Smooth muscle cell (in vitro differentiated cells): ENCODE measurements at regions not wholly inside any gene's neighbourhood (a gene's known extent, or its start where the extent isn't known, plus 50 kb on each side); places are given as distances from the start of the nearest gene placed in this dataset.

ENCODE experiments used
- DNase-seq: peaks from one replicate; lab custom pipeline; 2025; ENCODE audit not compliant: unreplicated experiment; lab: John Stamatoyannopoulos, UW
- H2AFZ ChIP-seq: fragments of 200-600 bp; sonication (generic); 2 replicates; pipeline ENCODE4 v1.6.0; 2016; ENCODE audit warnings: antibody characterized with exemption, low read depth, mild to moderate bottlenecking
- H3F3A ChIP-seq: fragments of 200-600 bp; sonication (generic); 2 replicates; pipeline ENCODE4 v1.6.0; 2017; ENCODE audit warnings: antibody characterized with exemption, low read depth
- H3K27ac ChIP-seq: fragments of 200-600 bp; sonication (generic); 2 replicates; pipeline ENCODE4 v1.5.1; 2016; ENCODE audit warnings: low read depth, mild to moderate bottlenecking
- H3K27me3 ChIP-seq: fragments of 200-600 bp; sonication (generic); 2 replicates; pipeline ENCODE4 v1.6.1; 2016; ENCODE audit warnings: low read depth, mild to moderate bottlenecking
- H3K36me3 ChIP-seq: fragments of 200-600 bp; sonication (generic); 2 replicates; pipeline ENCODE4 v1.5.1; 2016; ENCODE audit warnings: low read depth
- H3K4me1 ChIP-seq: fragments of 200-600 bp; sonication (generic); 2 replicates; pipeline ENCODE4 v1.5.1; 2016; ENCODE audit warnings: low read depth
- H3K4me2 ChIP-seq: fragments of 200-600 bp; sonication (generic); 2 replicates; pipeline ENCODE4 v1.6.0; 2016; ENCODE audit warnings: mild to moderate bottlenecking
- H3K4me3 ChIP-seq: fragments of 200-600 bp; sonication (generic); 2 replicates; pipeline ENCODE4 v1.5.1; 2016; ENCODE audit warnings: mild to moderate bottlenecking
- H3K79me2 ChIP-seq: fragments of 200-600 bp; sonication (generic); 2 replicates; pipeline ENCODE4 v1.6.0; 2016; ENCODE audit warnings: low read depth, mild to moderate bottlenecking
- H3K9ac ChIP-seq: fragments of 200-600 bp; sonication (generic); 2 replicates; pipeline ENCODE4 v1.6.0; 2016; ENCODE audit warnings: low read depth
- H3K9me3 ChIP-seq: fragments of 200-600 bp; sonication (generic); replicated peaks from 2 replicates; pipeline ENCODE4 v1.5.1; 2016; ENCODE audit warnings: low read depth
- H4K20me1 ChIP-seq: fragments of 200-600 bp; sonication (generic); 2 replicates; pipeline ENCODE4 v1.6.0; 2016; ENCODE audit warnings: low read depth
- WGBS: methylation state at CpG from one replicate; pipeline ENCODE4 v1.1.7; 2016; ENCODE audit warnings: low lambda C conversion rate; 5-methylcytosine and 5-hydroxymethylcytosine counted together
- TF ChIP-seq, protein P1 (sequence below): fragments of 200-600 bp; sonication (generic); IDR thresholded peaks from 2 replicates; pipeline ENCODE4 v1.5.1; 2017; ENCODE audit warnings: borderline replicate concordance, mild to moderate bottlenecking, antibody characterized with exemption; ENCODE audit not compliant: insufficient read depth, poor library complexity, severe bottlenecking

GRCh38 chr10:78817804-78818203 lies 251.0 kb upstream of the ZMIZ1 start:
- TF ChIP-seq, protein P1, sequence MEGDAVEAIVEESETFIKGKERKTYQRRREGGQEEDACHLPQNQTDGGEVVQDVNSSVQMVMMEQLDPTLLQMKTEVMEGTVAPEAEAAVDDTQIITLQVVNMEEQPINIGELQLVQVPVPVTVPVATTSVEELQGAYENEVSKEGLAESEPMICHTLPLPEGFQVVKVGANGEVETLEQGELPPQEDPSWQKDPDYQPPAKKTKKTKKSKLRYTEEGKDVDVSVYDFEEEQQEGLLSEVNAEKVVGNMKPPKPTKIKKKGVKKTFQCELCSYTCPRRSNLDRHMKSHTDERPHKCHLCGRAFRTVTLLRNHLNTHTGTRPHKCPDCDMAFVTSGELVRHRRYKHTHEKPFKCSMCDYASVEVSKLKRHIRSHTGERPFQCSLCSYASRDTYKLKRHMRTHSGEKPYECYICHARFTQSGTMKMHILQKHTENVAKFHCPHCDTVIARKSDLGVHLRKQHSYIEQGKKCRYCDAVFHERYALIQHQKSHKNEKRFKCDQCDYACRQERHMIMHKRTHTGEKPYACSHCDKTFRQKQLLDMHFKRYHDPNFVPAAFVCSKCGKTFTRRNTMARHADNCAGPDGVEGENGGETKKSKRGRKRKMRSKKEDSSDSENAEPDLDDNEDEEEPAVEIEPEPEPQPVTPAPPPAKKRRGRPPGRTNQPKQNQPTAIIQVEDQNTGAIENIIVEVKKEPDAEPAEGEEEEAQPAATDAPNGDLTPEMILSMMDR = no peak
- peak overlapping the region; percentile 44 for H2AFZ ChIP-seq
- H3K27ac ChIP-seq = no peak overlapping the region
- H3K79me2 ChIP-seq = no peaks in the 10 kb centered on the region
- H3K4me2 ChIP-seq = no peak overlapping the region
- no peaks in the 10 kb centered on the region for H3K36me3 ChIP-seq
- 87% methylated on average over 3 of the region's 3 CpGs for WGBS
- peaks cover 4% of the 10 kb centered on the region for H3K4me1 ChIP-seq
- no peaks in the 10 kb centered on the region for H3K9me3 ChIP-seq
- no peaks in the 10 kb centered on the region for H4K20me1 ChIP-seq
- no peak for DNase-seq
- H3K4me3 ChIP-seq = no peak overlapping the region
- no peaks in the 10 kb centered on the region for H3K27me3 ChIP-seq
- no peak overlapping the region for H3K9ac ChIP-seq
- H3F3A ChIP-seq = no peaks in the 10 kb centered on the region

- H3K36me3 ChIP-seq = no peaks in the 10 kb centered on the region
- H4K20me1 ChIP-seq = no peaks in the 10 kb centered on the region
- H3K4me1 ChIP-seq = peaks cover 4% of the 10 kb centered on the region
- H3F3A ChIP-seq = no peaks in the 10 kb centered on the region
- no peak overlapping the region for H3K9ac ChIP-seq
- no peaks in the 10 kb centered on the region for H3K9me3 ChIP-seq
- no peak for DNase-seq
- H3K4me2 ChIP-seq = no peak overlapping the region
- no peak overlapping the region for H2AFZ ChIP-seq
- TF ChIP-seq, protein P1 = no peak
- H3K27me3 ChIP-seq = no peaks in the 10 kb centered on the region
- H3K4me3 ChIP-seq = no peak overlapping the region
- H3K79me2 ChIP-seq = no peaks in the 10 kb centered on the region
- WGBS = 95% methylated on average over 7 of the region's 7 CpGs
- H3K27ac ChIP-seq = no peak overlapping the region
Observed at GRCh38 chr10:78819361-78820006, 249.3 kb upstream of the ZMIZ1 start.

DNA sequence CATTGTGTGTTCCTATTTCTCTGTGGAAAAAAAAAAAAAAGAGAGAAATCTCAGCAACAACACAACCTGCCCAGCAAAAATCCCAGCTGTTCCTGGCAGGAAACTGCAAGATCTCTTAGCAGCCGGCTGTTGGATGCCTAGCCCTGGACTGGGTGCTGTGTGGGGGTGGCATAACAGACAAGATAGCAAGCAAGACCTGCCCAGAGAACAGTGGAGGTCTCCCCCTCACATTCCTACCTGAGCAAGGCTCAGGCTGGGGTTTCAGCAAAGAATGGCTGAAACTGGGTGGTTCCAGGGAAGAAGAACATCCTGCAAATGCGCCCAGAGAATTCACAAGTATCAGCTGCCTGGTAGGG lies 248.8 kb upstream of the ZMIZ1 start:
- Histone ChIP-seq H2AFZ (no peak overlapping the region), H3K9me3 (no peaks in the 10 kb centered on the region), H3K4me2 (no peak overlapping the region), H3K9ac (no peak overlapping the region), H4K20me1 (no peaks in the 10 kb centered on the region), H3K79me2 (no peaks in the 10 kb centered on the region), H3K4me1 (peaks cover 4% of the 10 kb centered on the region), H3K4me3 (no peak overlapping the region), H3K36me3 (no peaks in the 10 kb centered on the region), H3F3A (no peaks in the 10 kb centered on the region), H3K27ac (no peak overlapping the region), H3K27me3 (no peaks in the 10 kb centered on the region)
- TF ChIP-seq, protein P1 = no peak
- no peak for DNase-seq
- WGBS = 76% methylated on average over 2 of the region's 2 CpGs

GRCh38 chr10:78821052-78821451 lies 247.7 kb upstream of the ZMIZ1 start:
- no peak overlapping the region for H2AFZ ChIP-seq
- H3K27me3 ChIP-seq = no peaks in the 10 kb centered on the region
- no peaks in the 10 kb centered on the region for H3F3A ChIP-seq
- no peaks in the 10 kb centered on the region for H3K79me2 ChIP-seq
- H3K4me2 ChIP-seq = no peak overlapping the region
- TF ChIP-seq, protein P1 = no peak
- H3K36me3 ChIP-seq = no peaks in the 10 kb centered on the region
- no peak overlapping the region for H3K9ac ChIP-seq
- H3K4me1 ChIP-seq = peaks cover 4% of the 10 kb centered on the region
- WGBS = 78% methylated on average over 4 of the region's 4 CpGs
- no peak for DNase-seq
- H4K20me1 ChIP-seq = no peaks in the 10 kb centered on the region
- no peaks in the 10 kb centered on the region for H3K9me3 ChIP-seq
- H3K4me3 ChIP-seq = no peak overlapping the region
- H3K27ac ChIP-seq = no peak overlapping the region
